GM12874 (cell line): ENCODE measurements at regions not wholly inside any gene's neighbourhood (a gene's known extent, or its start where the extent isn't known, plus 50 kb on each side); places are given as distances from the start of the nearest gene placed in this dataset.

Experiments used
- TF ChIP-seq, protein P1 (sequence below): IDR thresholded peaks from 2 replicates; pipeline ENCODE4 v1.5.1; 2011; ENCODE audit warnings: low read depth, mild to moderate bottlenecking, control low read depth, low read length, moderate library complexity; ENCODE audit not compliant: insufficient read depth

DNA sequence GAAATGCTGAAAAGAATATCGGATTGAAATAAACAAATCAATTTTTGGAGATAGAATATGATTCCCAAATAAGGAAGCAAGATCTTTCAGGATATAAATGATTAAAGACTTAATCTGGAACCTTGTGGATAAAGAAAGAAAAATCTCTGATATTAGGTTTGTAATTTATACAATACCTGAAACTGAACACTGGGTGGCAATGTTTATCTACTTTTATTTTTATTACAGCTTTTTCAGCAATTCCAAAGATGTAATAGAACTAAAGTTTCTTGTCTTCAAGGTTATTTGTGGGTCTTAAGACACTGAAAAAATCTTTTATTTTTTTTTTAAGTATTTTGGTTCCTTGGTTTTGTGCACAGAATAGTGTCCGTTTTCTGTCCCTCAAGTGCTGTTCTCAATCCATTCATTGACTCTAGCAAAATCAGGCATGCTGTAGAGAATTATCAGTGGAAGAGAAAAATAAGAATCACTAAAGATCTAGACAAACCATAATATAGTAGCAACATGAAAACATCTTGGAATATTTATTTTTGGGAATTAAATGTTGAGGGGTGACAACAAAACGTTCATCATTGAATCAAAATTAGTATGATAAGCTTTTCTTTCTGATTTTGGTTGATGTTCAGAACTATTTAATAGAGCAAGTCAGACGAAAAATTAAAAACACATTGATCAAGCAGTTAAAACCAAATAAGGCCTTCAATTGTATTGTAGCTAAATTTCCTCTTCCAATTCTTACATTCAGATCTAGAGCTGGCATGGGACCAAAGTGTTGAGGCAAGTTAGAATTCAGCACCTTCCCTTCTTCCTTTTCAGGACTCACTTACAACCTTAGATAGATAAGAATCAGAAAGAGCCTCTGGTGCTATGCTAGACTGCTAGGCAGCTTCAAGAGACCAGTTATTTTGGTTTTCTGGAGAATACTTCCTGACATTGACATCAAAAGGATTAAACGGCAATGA lies 704.4 kb upstream of the PCDH20 start:
- TF ChIP-seq, protein P1, sequence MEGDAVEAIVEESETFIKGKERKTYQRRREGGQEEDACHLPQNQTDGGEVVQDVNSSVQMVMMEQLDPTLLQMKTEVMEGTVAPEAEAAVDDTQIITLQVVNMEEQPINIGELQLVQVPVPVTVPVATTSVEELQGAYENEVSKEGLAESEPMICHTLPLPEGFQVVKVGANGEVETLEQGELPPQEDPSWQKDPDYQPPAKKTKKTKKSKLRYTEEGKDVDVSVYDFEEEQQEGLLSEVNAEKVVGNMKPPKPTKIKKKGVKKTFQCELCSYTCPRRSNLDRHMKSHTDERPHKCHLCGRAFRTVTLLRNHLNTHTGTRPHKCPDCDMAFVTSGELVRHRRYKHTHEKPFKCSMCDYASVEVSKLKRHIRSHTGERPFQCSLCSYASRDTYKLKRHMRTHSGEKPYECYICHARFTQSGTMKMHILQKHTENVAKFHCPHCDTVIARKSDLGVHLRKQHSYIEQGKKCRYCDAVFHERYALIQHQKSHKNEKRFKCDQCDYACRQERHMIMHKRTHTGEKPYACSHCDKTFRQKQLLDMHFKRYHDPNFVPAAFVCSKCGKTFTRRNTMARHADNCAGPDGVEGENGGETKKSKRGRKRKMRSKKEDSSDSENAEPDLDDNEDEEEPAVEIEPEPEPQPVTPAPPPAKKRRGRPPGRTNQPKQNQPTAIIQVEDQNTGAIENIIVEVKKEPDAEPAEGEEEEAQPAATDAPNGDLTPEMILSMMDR: no peak

DNA sequence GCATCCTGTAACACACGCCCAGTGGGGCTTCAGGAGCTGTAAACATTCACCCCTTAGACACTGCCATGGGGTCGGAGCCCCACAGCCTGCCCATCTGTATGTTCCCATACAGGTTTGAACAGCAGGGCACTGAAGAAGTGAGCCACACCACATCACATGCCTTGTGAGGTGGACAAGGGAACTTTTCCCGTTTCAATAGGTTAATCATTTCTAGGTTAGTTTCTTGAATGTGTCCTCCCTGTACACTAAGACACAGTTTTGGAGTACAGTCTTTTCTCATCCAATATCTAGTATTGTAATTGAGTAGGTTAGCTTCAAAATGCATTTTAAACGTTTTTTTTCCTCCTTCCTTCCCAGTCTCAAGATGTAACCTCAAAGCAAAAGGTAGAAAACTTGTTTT lies 700.2 kb upstream of the PCDH20 start:
- TF ChIP-seq, protein P1: no peak

DNA sequence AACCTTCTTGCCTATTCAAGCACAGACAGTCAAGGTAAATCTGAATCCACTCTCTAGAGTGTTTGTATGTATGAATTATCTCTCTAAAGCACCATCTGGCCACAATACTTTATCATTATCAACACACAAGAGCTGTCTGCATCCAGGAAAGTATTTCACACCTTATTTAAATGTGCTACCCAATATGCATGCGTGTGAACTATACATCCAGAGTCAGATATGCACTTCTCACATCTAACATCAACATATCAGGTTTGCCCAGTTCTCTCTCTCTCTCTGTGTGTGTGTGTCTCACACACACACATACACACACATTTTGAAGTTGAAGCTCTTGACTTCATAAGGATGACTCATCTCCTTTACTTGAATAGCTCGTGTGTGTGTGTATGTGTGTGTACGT lies 697.5 kb upstream of the PCDH20 start:
- TF ChIP-seq, protein P1: no peak

DNA sequence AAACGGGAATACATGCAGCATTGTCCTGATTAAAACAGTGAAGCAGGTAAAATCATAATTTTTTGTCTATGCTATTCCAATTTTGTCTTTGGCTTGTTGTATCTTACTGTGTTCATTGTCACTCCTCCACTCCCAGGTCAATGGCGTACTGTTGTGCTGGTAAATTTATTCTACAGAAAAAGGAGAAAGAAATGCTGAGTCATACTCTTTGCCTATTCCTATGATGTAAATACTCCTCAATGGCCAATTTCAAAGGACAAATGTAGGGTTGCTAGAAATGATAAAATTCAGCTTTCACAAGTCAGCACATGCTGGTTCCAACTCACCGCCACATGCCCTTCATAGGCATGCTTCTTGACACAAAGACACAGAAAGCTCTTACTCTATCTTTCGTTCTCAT lies 694.4 kb upstream of the PCDH20 start:
- TF ChIP-seq, protein P1: no peak

DNA sequence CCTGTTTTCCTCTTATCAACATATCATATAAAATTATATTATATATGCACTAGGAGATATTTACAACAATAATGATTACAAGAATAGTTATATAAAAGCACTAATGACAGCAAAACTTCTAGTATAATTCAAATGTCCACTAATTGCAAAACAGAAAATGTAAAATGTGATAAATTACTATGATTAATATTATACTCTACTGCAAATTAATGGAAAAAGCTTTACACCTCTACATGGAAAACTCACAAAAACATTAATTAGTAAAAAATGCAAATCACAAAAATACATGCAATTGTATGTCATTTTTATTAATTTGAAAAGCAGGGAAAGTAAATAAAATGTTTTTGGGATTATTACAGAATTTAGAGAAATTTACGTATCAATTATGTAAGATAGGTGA lies 681.0 kb upstream of the PCDH20 start:
- TF ChIP-seq, protein P1: no peak

DNA sequence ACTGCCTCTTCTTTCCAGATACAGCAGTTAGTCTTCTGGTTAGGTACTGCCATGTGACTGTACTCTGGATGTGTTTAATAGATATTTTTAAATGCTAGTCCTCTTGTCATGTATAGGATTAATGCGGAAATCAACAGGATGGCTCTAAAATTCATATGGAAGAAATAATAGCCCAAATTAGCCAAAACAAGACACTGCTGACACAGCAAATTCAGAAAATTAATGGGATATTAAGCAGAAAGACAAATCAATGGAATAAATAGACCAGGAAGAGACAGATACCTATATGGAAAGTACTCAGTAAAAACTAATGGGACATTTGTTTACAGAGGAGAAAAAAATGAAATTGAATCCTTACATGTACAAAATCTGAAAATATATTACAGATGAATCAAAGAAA lies 679.3 kb upstream of the PCDH20 start:
- TF ChIP-seq, protein P1: no peak

DNA sequence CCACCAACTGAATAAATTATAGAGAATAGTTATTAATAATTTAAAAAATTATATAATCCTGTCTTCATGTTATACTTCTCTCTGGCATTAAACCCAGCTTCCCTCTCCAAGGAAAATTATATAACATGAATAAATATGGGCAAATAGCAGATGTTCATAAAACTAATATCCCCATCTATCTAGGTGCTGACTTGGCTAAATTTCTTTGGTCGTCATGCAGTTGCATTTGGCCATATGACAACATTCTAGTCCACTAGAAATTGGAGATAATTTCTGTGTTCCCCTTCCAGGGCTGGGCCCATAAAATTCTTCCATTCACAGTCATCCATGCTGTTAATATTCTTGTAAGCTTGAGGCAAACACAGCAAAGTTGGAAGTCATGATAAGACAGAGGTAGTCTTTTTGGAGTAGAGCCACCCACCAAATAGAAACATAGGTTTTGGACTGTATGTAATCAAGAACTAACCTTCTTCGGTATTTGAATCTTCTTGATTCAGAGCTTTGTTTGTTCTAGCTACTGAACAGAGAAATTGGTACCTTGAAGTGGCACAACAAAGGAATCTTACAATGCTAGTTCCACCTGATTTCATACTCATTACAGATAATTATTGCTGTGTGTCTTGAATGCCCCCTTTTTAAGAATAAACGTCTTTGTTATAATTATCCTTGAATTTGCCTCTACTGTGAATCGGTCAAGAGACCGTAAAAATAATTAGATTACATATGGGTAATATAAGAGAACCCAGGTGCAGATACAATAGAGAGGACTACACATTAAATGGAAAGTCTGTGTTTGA lies 678.5 kb upstream of the PCDH20 start:
- TF ChIP-seq, protein P1: no peak
